WI38 (cell line): ENCODE measurements at regions not wholly inside any gene's neighbourhood (a gene's known extent, or its start where the extent isn't known, plus 50 kb on each side); places are given as distances from the start of the nearest gene placed in this dataset.

Experiments used
- H3K4me3 ChIP-seq: 2 replicates; pipeline ENCODE4 v1.5.1; 2011; ENCODE audit warnings: low read depth, mild to moderate bottlenecking, control low read depth, low read length
- CTCF ChIP-seq: IDR thresholded peaks from 2 replicates; pipeline ENCODE4 v1.5.1; 2012; ENCODE audit warnings: low read depth, mild to moderate bottlenecking, control low read depth, low read length

- no peak overlapping the region for H3K4me3 ChIP-seq
- no peak for TF ChIP-seq CTCF
Measured at GRCh38 chr4:18480342-18480741, 458.8 kb upstream of the LCORL start.

- no peak for TF ChIP-seq CTCF
- H3K4me3 ChIP-seq: no peak overlapping the region
Measured at GRCh38 chr4:18479825-18480224, 458.3 kb upstream of the LCORL start.

GRCh38 chr4:18463987-18464559 lies 442.5 kb upstream of the LCORL start:
- no peak overlapping the region for H3K4me3 ChIP-seq
- no peak for TF ChIP-seq CTCF

GRCh38 chr4:18458465-18458864 lies 436.9 kb upstream of the LCORL start:
- no peak overlapping the region for H3K4me3 ChIP-seq
- TF ChIP-seq CTCF: no peak

- H3K4me3 ChIP-seq: no peak overlapping the region
- no peak for TF ChIP-seq CTCF
Measured at GRCh38 chr4:18454349-18454748, 432.8 kb upstream of the LCORL start.

GRCh38 chr4:18445110-18445509 lies 423.6 kb upstream of the LCORL start:
- no peak overlapping the region for H3K4me3 ChIP-seq
- TF ChIP-seq CTCF: no peak

- no peak overlapping the region for H3K4me3 ChIP-seq
- no peak for TF ChIP-seq CTCF
Measured at GRCh38 chr4:18444206-18444605, 422.7 kb upstream of the LCORL start.
